NCI-H526 treated with DMSO at 0.1 percent for 48 hours (cell line): ENCODE measurements at regions not wholly inside any gene's neighbourhood (a gene's known extent, or its start where the extent isn't known, plus 50 kb on each side); places are given as distances from the start of the nearest gene placed in this dataset.
A peak's percentile ranks its signal among the peaks of the same experiment; 100 is the strongest.

Experiments used
- DNase-seq: peaks from one replicate; lab custom pipeline; 2025; lab: John Stamatoyannopoulos, UW

- DNase-seq, result no peak
Observed at GRCh38 chr15:81987628-81988027, 58.2 kb downstream of the MEX3B start.

GRCh38 chr15:81983497-81983896 lies 62.3 kb downstream of the MEX3B start:
- DNase-seq, result no peak

- no peak for DNase-seq
Observed at GRCh38 chr15:81982808-81983207, 63.0 kb downstream of the MEX3B start.

GRCh38 chr15:81981908-81982307 lies 63.9 kb downstream of the MEX3B start:
- no peak for DNase-seq

GRCh38 chr15:81977464-81977863 lies 68.4 kb downstream of the MEX3B start:
- no peak for DNase-seq

- no peak for DNase-seq
Observed at GRCh38 chr15:81968691-81969090, 77.1 kb downstream of the MEX3B start.

- DNase-seq, result no peak
Observed at GRCh38 chr15:81966631-81967030, 79.2 kb downstream of the MEX3B start.

- DNase-seq, result no peak
Observed at GRCh38 chr15:81962482-81962881, 83.3 kb downstream of the MEX3B start.

GRCh38 chr15:81959196-81959595 lies 86.6 kb downstream of the MEX3B start:
- no peak for DNase-seq

- no peak for DNase-seq
Observed at GRCh38 chr15:81957698-81958097, 88.1 kb downstream of the MEX3B start.

- DNase-seq, result no peak
Observed at GRCh38 chr15:81955382-81956062, 90.3 kb downstream of the MEX3B start.

GRCh38 chr15:81954158-81954783 lies 91.5 kb downstream of the MEX3B start:
- no peak for DNase-seq

- DNase-seq, result peak; percentile 15
Observed at GRCh38 chr15:81950841-81951414, 94.9 kb downstream of the MEX3B start.

- no peak for DNase-seq
Observed at GRCh38 chr15:81948751-81949150, 97.1 kb downstream of the MEX3B start.

- no peak for DNase-seq
Observed at GRCh38 chr15:81948222-81948621, 97.6 kb downstream of the MEX3B start.

- DNase-seq, result no peak
Observed at GRCh38 chr15:81947548-81947947, 98.3 kb downstream of the MEX3B start.

- no peak for DNase-seq
Observed at GRCh38 chr15:81945014-81945615, 100.7 kb downstream of the MEX3B start.

GRCh38 chr15:81942655-81943195 lies 103.1 kb downstream of the MEX3B start:
- no peak for DNase-seq

GRCh38 chr15:81942157-81942556 lies 103.7 kb downstream of the MEX3B start:
- no peak for DNase-seq

- DNase-seq, result peak; percentile 70
Observed at GRCh38 chr15:81941479-81941878, 104.3 kb downstream of the MEX3B start.

GRCh38 chr15:81940467-81941451 lies 105.1 kb downstream of the MEX3B start:
- DNase-seq, result no peak
